Right ventricle myocardium inferior (tissue), 1 donor: ENCODE measurements at regions not wholly inside any gene's neighbourhood (a gene's known extent, or its start where the extent isn't known, plus 50 kb on each side); places are given as distances from the start of the nearest gene placed in this dataset.
"Not testable (repeated sequence)": the region's sequence is repeated elsewhere in the genome, so short reads cannot be mapped to it uniquely, and the experiment has no call there.

ENCODE experiments used
- ATAC-seq: fragments of 200-7000 bp; cut with Tn5 transposase; one replicate; pipeline ENCODE4 v1.9.1; 2020; ENCODE audit warnings: mild to moderate bottlenecking, moderate library complexity
- DNase-seq: peaks from one replicate; pipeline ENCODE4 v3.0.0; 2021; ENCODE audit errors: missing footprints
- intact Hi-C: fragments of 100-400 bp; cut with DNase I; formaldehyde crosslinking; loops from one replicate; pipeline ENCODE4 v1.11.0; 2022
- donor health status: DM: no; HTN: yes; CAD: no; lungs with severe emphysema.

- ATAC-seq (no peak), DNase-seq (no peak)
- intact Hi-C loops = no loop called here
Measured at GRCh38 chr13:74278901-74279300, 144.7 kb upstream of the KLF12 start.

DNA sequence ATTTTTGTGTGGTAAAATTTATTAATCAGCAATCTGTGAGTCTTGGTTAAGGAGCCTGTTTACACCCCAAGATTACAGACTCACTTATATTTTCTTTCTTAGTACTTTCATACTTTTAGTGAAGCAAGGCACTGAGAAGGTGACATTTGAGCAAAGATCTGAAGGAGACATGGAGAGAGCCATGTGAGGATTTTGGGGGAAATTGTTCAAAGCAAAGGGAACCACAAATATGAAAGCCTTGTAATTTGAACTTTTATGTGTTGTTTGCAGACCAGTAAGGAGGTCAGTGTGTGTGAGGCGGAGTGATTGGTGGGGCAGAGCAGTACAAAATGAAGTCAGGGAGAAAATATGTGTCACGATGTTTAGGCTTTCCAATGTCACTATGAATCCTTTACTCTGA, 140.7 kb upstream of the KLF12 start:
- intact Hi-C loops = no loop called here
- ATAC-seq = no peak

DNA sequence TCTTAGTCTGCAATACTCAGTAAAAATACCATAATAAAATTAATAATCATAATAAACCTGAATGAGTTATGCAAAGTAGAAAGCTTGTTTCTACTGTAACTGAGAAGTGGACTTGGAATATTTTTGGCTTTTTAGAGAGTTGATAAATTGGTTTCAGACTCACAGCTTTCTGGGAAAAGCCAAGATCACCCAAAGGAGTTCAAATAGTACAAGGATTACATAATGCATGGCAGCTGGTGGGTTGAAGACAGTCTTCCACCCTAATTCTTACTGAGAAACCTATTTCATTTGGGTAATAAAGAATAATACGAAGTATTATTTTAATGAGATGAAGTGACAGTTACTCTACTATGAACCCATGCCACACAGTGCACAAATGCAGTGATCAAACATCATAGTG, 139.4 kb upstream of the KLF12 start:
- intact Hi-C loops = no loop called here
- DNase-seq (no peak), ATAC-seq (peak; percentile 52)

More for the DNA sequence above, 140.7 kb upstream of the KLF12 start:
- no peak for DNase-seq

DNA sequence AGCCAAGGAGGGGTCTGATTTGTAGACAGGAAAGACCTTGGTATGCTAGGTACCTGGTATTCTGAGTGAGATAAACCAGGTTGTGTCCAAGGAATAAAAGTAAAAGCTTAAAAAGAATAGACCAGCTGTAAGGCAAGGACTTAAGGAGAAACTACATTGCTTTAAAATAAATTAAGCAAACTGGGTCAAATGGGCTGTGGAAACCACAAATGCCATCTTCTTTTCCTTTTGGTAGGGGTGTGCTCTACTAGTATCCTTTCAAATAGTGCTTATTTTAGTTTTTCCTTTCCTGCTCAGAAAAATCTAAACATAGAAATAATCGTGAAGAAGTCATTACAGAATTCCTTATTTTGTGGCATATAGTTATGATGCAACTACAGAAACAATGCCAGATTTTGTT, 138.6 kb upstream of the KLF12 start:
- DNase-seq (no peak), ATAC-seq (no peak)
- intact Hi-C loops = no loop called here

DNA sequence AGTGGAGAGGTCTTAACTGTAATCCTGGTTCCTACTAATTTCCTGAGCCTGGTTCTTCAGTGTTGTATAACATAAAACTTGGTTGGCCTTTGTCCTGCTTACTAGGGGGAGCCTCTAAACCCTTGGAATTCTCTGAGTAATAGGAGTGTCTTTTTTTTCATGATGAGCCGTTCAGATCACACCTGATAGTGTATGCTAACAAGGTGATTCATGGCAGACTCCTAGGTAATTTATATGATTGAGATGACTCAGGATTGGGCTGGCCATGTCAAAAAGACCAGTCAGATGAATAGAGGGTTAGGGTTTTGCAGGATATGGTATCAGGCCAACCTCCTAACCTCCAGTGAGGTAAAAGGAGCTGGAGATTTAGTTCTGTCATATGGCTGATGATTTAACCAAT, 135.8 kb upstream of the KLF12 start:
- ATAC-seq = no peak
- intact Hi-C loops = no loop called here
- no peak for DNase-seq

- DNase-seq (no peak), ATAC-seq (no peak)
- intact Hi-C loops = no loop called here
Measured at GRCh38 chr13:74266861-74267260, 132.7 kb upstream of the KLF12 start.

GRCh38 chr13:74266309-74266708, 132.1 kb upstream of the KLF12 start:
- DNase-seq = no peak
- no peak for ATAC-seq
- intact Hi-C loops = no loop called here

GRCh38 chr13:74264333-74264732, 130.1 kb upstream of the KLF12 start:
- no peak for ATAC-seq
- intact Hi-C loops = no loop called here

DNA sequence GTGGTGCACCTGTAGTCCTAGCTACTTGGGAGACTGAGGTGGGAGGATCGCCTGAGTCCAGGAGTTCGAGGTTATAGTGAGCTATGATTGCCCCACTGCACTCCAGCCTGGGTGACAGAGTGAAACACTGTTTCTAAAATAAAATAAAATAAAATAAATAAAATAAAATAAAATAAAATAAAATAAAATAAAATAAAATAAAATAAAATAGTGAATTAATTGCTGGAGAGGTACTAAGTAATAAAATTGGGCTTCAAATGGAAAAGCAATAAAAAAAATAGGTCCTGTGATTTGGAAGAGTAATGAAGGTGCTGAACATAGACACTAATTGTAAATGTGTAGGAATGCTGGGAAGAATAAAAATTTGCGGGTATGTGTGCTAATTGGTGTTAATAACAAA, 126.2 kb upstream of the KLF12 start:
- ATAC-seq, intact Hi-C loops, DNase-seq: not testable (repeated sequence)

More at GRCh38 chr13:74264333-74264732, 130.1 kb upstream of the KLF12 start:
- no peak for DNase-seq

- DNase-seq (no peak), ATAC-seq (no peak)
- intact Hi-C loops = no loop called here
Measured at GRCh38 chr13:74259641-74260040, 125.4 kb upstream of the KLF12 start.

GRCh38 chr13:74258961-74259360, 124.8 kb upstream of the KLF12 start:
- ATAC-seq (no peak), DNase-seq (no peak)
- intact Hi-C loops = no loop called here

DNA sequence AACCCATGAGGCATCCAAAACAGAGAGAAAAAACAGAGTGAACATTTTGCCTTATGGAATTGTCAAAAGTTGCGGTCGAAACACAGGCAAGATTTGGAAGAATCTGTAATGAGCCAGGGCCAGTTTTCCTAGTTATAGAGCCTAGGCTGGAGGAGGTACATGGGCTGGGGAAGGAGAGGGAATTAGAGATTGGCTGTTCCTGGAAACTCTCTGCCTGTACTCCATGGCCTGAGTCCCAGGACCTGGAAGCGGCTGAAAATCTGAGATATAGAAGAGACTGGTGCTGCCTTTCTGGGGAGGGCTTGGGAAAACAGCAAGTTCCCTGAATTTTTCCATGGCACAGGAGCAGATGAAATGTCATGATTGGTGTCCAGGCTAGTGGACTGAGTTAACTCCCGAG, 122.8 kb upstream of the KLF12 start:
- peak; percentile 62 for DNase-seq
- ATAC-seq = peak; percentile 91

GRCh38 chr13:74253161-74253560, 119.0 kb upstream of the KLF12 start:
- intact Hi-C loops = no loop called here
- DNase-seq = no peak
- no peak for ATAC-seq

More for the DNA sequence above, 122.8 kb upstream of the KLF12 start:
- intact Hi-C loops = no loop called here

GRCh38 chr13:74251778-74252519, 117.7 kb upstream of the KLF12 start:
- DNase-seq = no peak
- peak; percentile 28 for ATAC-seq

DNA sequence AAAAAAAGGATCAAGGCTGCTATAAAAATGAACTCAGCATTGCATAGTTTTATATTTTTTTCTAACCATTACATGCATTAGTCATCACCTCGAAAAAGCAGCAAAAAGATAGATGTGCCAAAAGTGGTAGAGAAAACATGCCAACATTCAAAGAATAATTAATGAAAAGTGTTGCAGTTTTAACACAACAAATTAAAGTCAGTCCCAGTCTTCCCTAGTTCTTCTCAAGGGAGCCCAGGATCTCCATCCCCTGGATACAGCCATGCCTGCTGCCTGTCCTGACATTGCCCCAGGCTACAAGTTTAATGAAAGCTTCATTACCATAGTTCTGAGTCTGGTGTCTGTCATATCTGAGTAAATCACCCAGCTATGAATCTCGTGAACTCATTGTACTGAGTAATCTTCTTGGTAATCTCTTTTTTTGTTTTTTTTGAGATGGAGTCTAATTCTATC, 116.6 kb upstream of the KLF12 start:
- no peak for ATAC-seq
- intact Hi-C loops = no loop called here

More at GRCh38 chr13:74251778-74252519, 117.7 kb upstream of the KLF12 start:
- intact Hi-C loops = no loop called here

DNA sequence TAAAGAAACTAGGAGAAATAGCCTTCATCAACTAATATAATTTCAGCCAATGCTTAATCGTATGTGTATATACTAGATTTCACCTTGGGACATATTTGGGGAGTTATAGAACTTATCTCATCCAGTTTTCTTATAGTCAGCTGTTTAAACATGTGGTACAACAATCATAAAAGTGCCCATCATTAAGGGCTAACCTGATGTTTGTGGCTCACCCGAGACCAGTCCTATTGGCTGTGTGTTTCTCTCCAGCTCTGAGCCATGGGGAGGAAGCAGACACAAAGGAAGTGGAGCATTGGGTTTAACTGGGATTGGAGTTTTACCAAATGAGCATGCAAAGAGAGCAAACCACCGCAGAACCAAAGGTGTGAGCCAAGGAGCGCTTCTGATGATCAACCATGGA, 114.3 kb upstream of the KLF12 start:
- ATAC-seq (no peak), DNase-seq (no peak)
- intact Hi-C loops = no loop called here

More for the DNA sequence above, 116.6 kb upstream of the KLF12 start:
- no peak for DNase-seq

DNA sequence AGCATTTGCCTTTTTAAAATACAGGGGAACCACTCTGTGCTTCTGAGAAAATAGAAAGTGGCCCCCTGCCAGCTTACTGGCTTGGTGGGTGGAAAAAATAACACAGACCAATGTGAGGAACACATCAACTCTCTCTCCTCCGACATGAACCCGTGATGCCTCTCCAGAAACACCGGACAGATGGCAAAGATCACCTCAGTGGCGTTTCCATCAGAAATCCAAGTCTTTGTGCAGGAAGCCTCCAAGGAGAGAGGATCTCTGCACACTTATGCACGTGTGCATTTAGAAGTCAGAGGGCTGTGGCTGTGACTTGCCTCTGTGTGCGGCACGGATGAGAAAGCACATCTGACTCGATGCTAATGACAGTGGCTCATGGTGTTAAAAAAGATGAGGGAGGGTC, 112.3 kb upstream of the KLF12 start:
- intact Hi-C loops = no loop called here
- no peak for ATAC-seq
- no peak for DNase-seq

DNA sequence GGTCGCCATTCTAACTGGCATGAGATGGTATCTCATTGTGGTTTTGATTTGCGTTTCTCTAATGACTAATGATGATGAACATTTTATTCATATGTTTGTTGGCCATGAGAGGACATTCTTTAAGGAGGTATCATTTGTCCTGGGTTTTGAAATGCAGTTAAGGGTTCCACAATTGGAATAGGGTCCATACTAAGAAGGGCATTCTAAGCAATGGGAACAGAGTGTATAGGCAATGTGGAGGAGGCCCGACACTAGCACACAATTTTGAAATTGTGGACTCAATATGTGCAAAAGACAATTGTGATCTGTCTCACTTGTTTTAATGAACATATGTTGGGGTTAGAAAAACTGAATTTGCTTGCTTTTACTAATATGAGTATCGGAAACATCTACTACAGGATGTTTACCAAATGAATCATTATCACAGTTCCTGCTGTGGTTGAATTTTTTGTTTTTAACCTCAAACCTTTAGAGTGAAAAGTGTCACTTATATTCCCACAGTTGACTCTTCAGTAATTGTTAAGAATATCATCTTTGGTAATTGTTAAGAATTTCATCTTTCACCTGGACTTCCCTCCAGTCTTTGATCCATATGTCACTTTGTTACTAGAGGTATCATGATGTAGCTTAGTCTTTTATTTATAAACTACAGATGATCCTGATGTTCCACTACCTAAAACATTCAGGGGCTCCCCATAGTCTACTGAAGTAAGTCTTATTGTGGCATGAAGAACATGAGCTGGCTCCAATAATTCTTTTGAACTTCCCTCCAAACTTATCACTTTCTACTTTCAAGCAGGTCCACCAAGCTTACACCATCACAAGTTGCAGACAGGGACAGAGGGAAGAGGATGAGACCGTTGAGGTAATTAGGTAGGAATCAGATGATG, 109.7 kb upstream of the KLF12 start:
- ATAC-seq = no peak
- DNase-seq = no peak
- intact Hi-C loops = no loop called here

DNA sequence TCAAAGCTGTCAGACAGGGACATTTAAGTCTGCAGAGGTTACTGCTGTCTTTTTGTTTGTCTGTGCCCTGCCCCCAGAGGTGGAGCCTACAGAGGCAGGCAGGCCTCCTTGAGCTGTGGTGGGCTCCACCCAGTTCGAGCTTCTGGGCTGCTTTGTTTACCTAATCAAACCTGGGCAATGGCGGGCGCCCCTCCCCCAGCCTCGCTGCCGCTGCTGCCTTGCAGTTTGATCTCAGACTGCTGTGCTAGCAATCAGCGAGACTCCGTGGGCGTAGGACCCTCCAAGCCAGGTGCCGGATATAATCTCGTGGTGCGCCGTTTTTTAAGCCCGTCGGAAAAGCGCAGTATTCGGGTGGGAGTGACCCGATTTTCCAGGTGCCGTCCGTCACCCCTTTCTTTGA, 107.1 kb upstream of the KLF12 start:
- intact Hi-C loops, DNase-seq, ATAC-seq: not testable (repeated sequence)

DNA sequence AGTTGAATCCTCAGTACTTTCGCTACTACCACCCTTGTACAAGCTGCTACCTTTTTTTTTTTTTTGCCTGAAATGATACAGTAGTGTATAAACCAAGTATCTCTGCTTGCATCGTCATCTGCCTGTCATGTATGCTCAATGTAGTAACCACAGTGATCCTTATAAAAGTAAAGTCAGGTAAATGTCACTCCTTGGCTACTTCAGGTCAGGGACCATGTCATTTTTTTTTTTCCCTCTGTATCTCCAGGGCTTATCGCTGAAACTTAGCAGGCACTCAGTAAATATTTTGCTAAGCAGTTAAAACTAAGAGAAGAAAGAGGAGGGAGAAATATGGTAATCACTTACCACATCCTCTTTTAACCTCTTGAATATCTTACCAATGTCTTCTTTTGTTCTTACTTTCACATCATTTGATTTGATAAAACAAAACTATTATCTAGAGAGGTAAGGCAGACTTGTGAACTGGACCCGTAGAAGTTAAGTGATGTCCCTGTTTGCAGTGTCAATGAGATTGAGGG, 96.8 kb upstream of the KLF12 start:
- no peak for ATAC-seq
- DNase-seq = no peak
- intact Hi-C loops = no loop called here
